ES-I3 (cell line): ENCODE measurements at regions not wholly inside any gene's neighbourhood (a gene's known extent, or its start where the extent isn't known, plus 50 kb on each side); places are given as distances from the start of the nearest gene placed in this dataset.

ENCODE experiments used
- H3K36me3 ChIP-seq: 2 replicates; pipeline ENCODE4 v1.6.1; 2013; ENCODE audit warnings: mild to moderate bottlenecking, low read length, control low read depth, moderate library complexity; ENCODE audit not compliant: insufficient read depth
- H3K4me1 ChIP-seq: 2 replicates; pipeline ENCODE4 v1.6.1; 2013; ENCODE audit warnings: mild to moderate bottlenecking, control low read depth, low read length; ENCODE audit not compliant: insufficient read depth
- H3K9ac ChIP-seq: 2 replicates; pipeline ENCODE4 v1.6.1; 2013; ENCODE audit warnings: low read depth, mild to moderate bottlenecking, low read length, moderate library complexity
- H3K9me3 ChIP-seq: 2 replicates; pipeline ENCODE4 v1.6.1; 2013; ENCODE audit warnings: mild to moderate bottlenecking, low read length, moderate library complexity; ENCODE audit not compliant: control insufficient read depth, insufficient read depth

DNA sequence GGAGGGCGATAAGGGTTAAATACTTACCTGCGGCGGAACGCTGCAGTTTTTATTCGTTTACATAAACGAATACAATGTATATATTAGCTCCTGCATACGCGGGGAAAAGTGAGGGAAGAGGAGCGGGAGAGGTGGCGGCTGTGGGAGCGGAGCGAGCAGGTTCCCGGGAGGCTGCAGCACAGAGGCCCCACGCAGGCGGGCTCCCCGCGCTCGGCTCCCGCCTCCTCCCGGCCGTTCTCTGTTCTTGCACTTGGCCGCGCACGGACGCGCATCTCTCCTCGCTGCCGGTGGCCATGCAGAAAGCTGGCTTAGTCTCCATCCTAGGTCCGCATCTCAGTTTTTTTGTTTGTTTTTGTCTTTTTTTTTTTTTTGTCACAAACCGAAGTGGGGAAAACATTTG lies 340.4 kb upstream of the FAT1 start:
- H3K9me3 ChIP-seq, result no peaks in the 10 kb centered on the region
- H3K4me1 ChIP-seq, result no peaks in the 10 kb centered on the region
- no peak overlapping the region for H3K9ac ChIP-seq
- H3K36me3 ChIP-seq, result no peaks in the 10 kb centered on the region

DNA sequence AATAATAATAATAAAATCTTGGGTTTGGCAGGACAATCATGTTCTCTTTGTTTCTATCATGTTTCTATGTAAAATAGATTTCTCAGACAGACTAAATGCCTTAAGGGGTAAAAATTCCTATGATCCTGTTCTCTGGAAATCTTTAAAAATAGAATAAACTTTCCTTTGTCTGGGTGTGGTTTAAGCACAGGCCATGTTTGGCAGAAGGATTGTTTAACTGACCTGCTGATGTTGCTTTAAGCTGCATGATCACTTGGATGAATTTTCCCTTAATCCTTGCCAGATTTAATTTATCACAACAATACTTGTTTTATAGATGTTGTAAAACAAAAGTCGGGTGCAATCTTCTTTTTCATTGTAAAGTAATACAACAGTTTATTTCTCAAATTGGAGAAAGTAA lies 341.7 kb upstream of the FAT1 start:
- H3K9ac ChIP-seq, result no peak overlapping the region
- no peaks in the 10 kb centered on the region for H3K9me3 ChIP-seq
- H3K36me3 ChIP-seq, result no peaks in the 10 kb centered on the region
- no peaks in the 10 kb centered on the region; the same call in 1 of the 2 replicates for H3K4me1 ChIP-seq

DNA sequence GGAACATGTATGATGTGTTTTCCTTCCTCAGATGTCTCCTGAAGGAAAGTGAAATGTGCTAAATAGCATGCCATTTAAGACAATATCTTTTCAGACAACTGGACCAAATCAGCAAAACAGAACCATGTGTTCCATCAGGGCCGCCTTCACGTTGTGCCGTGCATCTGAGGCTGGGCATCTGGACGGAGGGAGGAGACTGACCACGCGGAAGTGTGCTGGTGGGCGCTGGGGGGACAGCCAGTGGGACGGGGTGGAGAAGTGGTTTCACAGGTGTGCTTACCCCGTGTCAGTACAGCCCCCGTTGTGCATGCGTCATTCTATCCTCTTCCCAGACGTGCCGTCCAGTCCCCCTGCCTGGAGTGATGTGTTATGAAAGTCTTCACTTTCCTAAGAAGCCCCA lies 342.1 kb upstream of the FAT1 start:
- H3K9me3 ChIP-seq, result no peaks in the 10 kb centered on the region
- H3K36me3 ChIP-seq, result no peaks in the 10 kb centered on the region
- no peak overlapping the region for H3K9ac ChIP-seq
- peaks cover 3% of the 10 kb centered on the region for H3K4me1 ChIP-seq

DNA sequence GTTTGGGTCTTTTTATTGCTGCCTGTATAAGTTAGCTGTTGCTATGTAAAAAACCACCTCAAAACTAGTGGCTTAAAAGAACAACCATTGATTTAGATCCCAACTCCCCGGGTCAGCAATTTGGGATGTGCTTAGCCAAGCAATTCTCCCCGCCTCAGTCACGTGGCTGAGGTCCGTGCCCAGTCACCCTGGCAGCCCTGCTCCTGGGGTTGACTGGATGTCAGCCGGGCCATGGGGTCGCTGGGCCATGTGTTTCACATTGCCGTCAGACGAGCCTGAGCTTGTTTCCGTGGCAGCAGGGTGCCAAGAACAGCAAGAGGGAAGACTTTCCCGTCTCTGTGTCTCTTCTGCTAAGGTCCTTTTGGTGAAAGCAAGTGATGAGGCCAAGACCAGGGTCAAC lies 345.7 kb upstream of the FAT1 start:
- no peaks in the 10 kb centered on the region for H3K36me3 ChIP-seq
- no peak overlapping the region for H3K9ac ChIP-seq
- H3K9me3 ChIP-seq, result no peaks in the 10 kb centered on the region
- H3K4me1 ChIP-seq, result peaks cover 14% of the 10 kb centered on the region

DNA sequence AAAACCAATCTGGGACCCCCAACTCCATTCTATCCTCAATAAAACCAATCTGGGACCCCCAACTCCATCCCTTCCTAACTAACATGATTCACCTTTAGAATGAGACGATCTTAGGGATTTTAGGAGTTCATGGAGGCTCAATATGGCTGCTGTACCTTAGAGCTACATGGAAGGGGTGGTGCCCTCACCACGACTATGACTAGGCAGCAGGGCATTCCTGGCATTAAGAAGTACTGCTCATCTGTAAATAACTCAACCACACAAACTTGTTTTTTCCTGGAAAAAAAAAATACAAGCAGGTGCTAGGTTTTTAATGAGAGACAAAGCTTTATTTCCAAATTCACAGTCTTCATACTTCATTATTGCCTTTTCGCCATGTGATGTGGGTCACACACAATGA lies 346.5 kb upstream of the FAT1 start:
- H3K36me3 ChIP-seq, result no peaks in the 10 kb centered on the region
- peaks cover 14% of the 10 kb centered on the region for H3K4me1 ChIP-seq
- H3K9ac ChIP-seq, result no peak overlapping the region
- no peaks in the 10 kb centered on the region for H3K9me3 ChIP-seq

DNA sequence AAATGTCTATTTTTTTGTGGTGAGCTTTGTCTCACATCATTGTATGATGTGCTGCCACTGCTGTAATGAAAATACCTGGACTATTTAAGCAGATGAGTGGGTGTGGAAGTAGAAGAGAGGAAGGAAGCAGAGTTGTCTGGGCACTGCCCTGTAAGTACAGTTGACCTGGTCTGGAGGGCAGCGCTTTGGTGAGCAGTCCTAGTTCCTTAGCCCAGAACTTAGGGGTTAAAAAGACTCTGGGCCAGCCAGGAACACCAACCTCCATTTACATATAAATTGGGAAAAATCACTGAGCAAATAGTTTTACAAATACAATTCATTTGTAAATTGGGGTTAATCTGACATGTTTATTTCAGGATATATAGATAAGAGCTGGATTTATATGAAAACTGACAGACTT lies 347.1 kb upstream of the FAT1 start:
- H3K9ac ChIP-seq, result no peak overlapping the region
- no peaks in the 10 kb centered on the region for H3K9me3 ChIP-seq
- no peaks in the 10 kb centered on the region for H3K36me3 ChIP-seq
- peaks cover 14% of the 10 kb centered on the region for H3K4me1 ChIP-seq

DNA sequence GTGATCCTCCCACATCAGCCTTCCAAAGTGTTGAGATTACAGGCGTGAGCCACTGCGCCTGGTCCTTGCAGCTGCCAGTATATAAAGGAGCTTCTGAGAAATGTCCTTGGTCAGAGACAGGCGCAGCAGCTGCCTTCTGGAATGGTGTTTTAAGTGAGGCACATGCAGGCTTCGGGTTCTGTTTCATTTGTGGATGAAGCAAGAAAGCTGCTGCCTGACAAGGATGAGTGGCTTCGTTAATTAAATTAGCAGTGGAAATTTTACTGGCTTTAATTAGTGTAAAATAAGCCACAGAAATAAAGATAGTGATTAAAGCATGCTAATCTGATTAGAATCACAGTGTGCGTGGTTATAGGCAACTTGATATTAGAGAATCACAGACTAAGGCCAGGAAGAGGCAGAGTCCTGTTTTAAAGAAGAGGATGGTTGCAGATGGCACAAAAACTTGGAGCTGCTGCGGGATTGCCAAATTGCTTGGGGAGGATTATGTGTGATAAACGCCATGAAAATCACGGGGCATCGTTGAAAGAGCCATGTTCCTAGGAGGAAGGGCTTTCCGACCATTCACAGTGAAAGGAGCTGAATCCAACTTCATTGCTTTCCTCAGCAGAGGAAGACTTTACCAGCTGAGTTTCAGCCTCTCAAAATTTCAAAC lies 348.4 kb upstream of the FAT1 start:
- peaks cover 15% of the 10 kb centered on the region for H3K4me1 ChIP-seq
- H3K36me3 ChIP-seq, result no peaks in the 10 kb centered on the region
- no peaks in the 10 kb centered on the region for H3K9me3 ChIP-seq
- H3K9ac ChIP-seq, result no peak overlapping the region

DNA sequence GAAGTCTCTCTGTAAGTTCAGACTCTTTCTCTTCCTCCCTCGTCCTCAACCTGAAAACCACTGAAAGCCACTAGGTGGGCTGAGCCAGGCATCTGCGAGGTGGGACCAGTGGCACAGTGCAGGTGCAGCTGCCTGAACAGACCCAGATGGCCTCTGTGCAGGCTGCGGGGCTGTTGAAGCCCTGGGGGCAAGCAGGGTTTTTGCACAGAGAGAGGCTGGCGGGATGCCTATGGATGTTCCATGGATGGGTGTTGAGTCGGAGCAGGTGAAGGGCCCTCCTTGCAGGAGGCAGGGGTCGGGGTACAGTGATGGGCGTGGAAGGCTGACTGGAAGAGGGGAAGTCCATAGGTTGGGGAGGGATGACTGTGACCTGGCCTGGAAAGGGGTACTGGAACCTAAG lies 350.2 kb upstream of the FAT1 start:
- no peak overlapping the region for H3K9ac ChIP-seq
- no peaks in the 10 kb centered on the region for H3K9me3 ChIP-seq
- no peaks in the 10 kb centered on the region for H3K36me3 ChIP-seq
- peaks cover 21% of the 10 kb centered on the region for H3K4me1 ChIP-seq

DNA sequence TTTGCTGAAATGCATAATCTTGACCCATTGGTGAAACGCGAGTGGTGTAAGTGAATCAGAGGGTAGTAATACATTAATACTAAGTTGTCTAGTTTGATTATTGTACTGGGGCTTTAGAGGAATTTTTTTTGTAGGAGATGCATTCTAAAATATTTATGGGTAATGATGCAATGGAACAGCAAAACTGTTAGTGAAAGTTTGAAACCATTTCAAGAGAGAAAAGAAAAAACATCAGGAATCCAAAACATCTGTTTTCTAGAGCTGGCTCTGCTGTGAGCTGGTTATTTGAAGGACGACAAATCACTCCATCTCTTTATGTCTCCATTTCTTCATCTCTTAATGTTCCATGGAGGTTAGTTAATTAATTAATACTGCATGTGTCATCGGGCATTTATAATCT lies 351.9 kb upstream of the FAT1 start:
- peaks cover 20% of the 10 kb centered on the region; the same call in 1 of the 2 replicates for H3K4me1 ChIP-seq
- no peak overlapping the region for H3K9ac ChIP-seq
- no peaks in the 10 kb centered on the region for H3K36me3 ChIP-seq
- no peaks in the 10 kb centered on the region for H3K9me3 ChIP-seq

DNA sequence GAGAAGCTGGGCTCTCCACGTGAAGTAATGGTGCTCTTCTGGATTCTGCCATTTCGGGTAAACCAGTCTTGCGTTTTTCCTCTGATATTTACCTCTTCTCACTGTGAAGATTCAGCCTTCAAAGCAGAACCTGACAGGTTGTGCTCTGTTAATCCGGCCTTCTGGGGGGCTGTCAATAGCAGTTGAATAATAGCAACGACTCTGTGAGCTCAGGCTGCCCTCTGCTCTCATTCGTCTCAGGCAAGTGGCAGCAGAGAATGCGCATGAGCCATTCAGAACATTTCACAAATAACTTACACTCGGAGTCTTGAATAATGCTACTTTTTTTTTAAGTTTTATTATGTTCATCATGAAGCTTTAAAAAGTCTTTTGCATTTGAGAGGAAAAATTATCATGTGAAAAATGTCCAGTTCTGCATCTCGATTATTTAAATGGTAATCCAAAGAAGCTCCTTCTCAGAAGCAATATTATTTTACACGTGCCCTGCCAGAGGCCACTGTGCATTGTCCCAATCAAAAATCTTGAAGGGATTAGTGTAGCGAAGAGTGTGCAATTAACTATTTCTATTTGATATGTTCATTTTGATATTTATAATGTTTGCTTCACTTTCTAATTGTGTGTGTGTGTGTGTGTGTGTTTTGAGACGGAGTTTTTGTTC lies 354.2 kb upstream of the FAT1 start:
- H3K36me3 ChIP-seq, result no peaks in the 10 kb centered on the region
- H3K9ac ChIP-seq, result no peak overlapping the region
- no peaks in the 10 kb centered on the region for H3K9me3 ChIP-seq
- peaks cover 7% of the 10 kb centered on the region; the same call in 1 of the 2 replicates for H3K4me1 ChIP-seq

DNA sequence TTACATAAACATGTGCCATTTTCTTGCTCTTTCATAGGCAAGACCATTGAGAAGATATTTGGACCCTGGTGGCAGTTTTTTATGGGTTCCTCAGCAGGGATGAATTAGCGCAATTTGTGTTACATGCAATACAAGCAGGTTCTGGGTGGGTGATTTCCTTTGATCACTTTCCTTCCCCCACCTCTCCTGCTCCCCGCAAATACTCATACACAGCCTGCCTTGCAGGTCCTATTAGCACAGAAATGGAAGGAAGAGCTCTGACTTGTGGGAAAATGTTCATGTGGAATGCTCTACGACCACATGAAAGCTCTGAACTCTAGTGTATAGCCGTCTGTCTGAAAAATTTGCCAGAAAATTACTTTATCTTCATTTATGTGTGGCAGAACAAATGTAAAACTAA lies 361.0 kb upstream of the FAT1 start:
- no peak overlapping the region for H3K9ac ChIP-seq
- no peaks in the 10 kb centered on the region for H3K9me3 ChIP-seq
- H3K4me1 ChIP-seq, result no peaks in the 10 kb centered on the region
- no peaks in the 10 kb centered on the region for H3K36me3 ChIP-seq

DNA sequence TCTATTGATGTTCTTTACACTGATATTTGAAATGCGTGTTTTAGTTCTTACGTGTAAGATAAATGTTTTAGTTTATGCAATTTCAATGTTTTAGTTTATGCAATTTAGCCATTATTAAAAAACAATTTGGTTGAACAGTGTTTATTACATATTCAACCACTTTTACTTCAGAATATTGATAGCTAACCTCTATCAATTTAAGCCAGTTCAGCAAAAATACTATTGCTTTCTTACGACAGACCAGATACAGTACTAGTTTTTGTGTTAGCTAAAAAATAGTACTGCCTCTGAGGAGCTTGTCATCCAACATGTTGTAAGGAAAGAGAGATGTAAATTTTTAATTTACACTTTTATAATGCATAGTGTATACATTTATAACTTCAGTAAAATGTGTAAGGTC lies 361.7 kb upstream of the FAT1 start:
- H3K9me3 ChIP-seq, result no peaks in the 10 kb centered on the region
- no peak overlapping the region for H3K9ac ChIP-seq
- H3K36me3 ChIP-seq, result no peaks in the 10 kb centered on the region
- no peaks in the 10 kb centered on the region for H3K4me1 ChIP-seq

DNA sequence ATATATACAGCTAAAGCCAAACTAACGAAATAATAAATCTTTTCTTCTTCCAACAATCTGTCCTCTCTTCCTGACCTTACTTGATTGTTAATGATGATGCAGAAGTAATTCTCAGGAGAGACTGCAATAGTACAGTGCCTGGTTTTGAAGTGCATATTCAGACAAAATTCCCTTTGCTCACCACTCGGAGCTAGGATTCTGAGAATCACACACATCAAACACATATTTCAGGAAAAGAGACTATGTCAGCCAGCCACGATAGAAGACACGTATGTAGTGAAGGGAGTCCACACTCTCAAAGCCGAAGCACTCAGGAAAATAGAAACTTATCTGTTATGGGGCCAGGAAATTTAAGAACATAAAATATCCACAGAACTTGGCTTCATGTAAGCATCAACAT lies 362.5 kb upstream of the FAT1 start:
- Histone ChIP-seq H3K9me3 (no peaks in the 10 kb centered on the region), H3K9ac (no peak overlapping the region), H3K4me1 (no peaks in the 10 kb centered on the region), H3K36me3 (no peaks in the 10 kb centered on the region)

DNA sequence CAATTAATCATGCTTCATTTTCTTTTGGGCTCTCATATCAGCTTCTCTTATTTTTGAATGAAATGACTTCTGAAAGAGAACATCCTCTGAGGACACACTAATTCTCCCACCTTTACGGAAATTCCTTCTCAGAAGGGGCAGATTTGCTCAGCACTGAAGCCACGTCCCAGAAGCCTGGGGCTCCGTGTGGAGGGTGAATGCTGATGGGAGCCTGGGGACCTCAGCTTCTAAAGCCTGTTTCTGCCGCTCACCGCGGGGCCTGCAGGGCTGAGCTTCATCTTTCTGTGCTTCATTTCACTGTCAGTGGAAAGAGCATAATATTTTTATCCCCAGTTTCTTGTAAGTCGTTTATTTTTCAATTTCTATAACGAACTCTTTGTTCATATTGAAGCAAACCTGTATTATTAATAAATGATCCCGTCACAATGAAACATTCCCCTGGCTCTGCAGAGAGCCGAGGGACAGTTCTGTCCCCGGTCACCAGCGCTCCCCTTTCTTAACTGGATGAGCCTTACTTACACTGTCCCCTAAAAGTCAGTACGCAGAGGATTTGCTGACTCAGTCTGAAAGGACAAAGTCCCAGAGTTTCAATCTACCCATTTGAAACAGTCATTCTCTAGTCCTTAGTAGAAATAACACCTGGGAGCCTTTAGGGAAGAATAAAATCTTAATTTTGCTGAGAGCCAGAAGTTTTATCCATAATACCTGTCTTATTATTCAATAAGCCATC lies 364.6 kb upstream of the FAT1 start:
- H3K36me3 ChIP-seq, result no peaks in the 10 kb centered on the region
- H3K9ac ChIP-seq, result no peak overlapping the region
- H3K9me3 ChIP-seq, result no peaks in the 10 kb centered on the region
- no peaks in the 10 kb centered on the region for H3K4me1 ChIP-seq

DNA sequence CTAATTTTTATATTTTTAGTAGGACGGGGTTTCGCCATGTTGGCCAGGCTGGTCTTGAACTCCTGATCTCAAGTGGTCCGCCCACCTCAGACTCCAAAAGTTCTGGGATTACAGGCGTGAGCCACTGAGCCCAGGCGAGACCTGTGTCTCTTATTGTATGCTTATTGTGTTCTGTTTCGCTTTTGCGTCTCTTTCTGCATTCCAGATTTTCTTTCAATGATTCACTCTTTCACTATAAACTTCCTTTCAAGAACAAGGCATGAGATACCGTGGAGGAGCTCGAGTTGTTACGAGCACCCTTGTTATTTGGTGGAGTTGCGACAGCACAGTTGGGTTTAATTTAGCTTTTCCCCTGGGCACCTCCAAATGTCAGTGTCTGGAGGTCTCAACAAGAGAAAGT lies 366.7 kb upstream of the FAT1 start:
- H3K36me3 ChIP-seq, result no peaks in the 10 kb centered on the region
- no peaks in the 10 kb centered on the region for H3K9me3 ChIP-seq
- no peaks in the 10 kb centered on the region for H3K4me1 ChIP-seq
- no peak overlapping the region for H3K9ac ChIP-seq
